Upper lobe of right lung (tissue), 1 donor: ENCODE measurements at regions not wholly inside any gene's neighbourhood (a gene's known extent, or its start where the extent isn't known, plus 50 kb on each side); places are given as distances from the start of the nearest gene placed in this dataset.
"Not testable (repeated sequence)": the region's sequence is repeated elsewhere in the genome, so short reads cannot be mapped to it uniquely, and the experiment has no call there.

Experiments used
- ATAC-seq: fragments of 200-7000 bp; cut with Tn5 transposase; one replicate; pipeline ENCODE4 v1.9.1; 2020; ENCODE audit warnings: mild to moderate bottlenecking, moderate library complexity
- DNase-seq: peaks from one replicate; pipeline ENCODE4 v3.0.0-alpha.2; 2020
- H3K27ac ChIP-seq: fragments of 200-600 bp; one replicate; pipeline ENCODE4 v1.8.0; 2022
- H3K27me3 ChIP-seq: fragments of 200-600 bp; one replicate; pipeline ENCODE4 v1.8.0; 2022; ENCODE audit warnings: mild to moderate bottlenecking
- H3K36me3 ChIP-seq: fragments of 200-600 bp; one replicate; pipeline ENCODE4 v1.8.0; 2022
- H3K4me1 ChIP-seq: fragments of 200-600 bp; one replicate; pipeline ENCODE4 v1.8.0; 2022
- H3K4me3 ChIP-seq: fragments of 200-600 bp; one replicate; pipeline ENCODE4 v1.8.0; 2022; ENCODE audit warnings: mild to moderate bottlenecking
- H3K9me3 ChIP-seq: fragments of 200-600 bp; one replicate; pipeline ENCODE4 v1.8.0; 2022
- intact Hi-C: fragments of 100-400 bp; cut with DNase I; formaldehyde crosslinking; loops from one replicate; pipeline ENCODE4 v1.11.0; 2022
- TF ChIP-seq, protein P1 (sequence below): fragments of 200-600 bp; IDR thresholded peaks from one replicate; pipeline ENCODE4 v1.8.0; 2022; ENCODE audit warnings: antibody characterized with exemption
- donor health status: DM: no; HTN: yes; CAD: no; lungs with severe emphysema.

DNA sequence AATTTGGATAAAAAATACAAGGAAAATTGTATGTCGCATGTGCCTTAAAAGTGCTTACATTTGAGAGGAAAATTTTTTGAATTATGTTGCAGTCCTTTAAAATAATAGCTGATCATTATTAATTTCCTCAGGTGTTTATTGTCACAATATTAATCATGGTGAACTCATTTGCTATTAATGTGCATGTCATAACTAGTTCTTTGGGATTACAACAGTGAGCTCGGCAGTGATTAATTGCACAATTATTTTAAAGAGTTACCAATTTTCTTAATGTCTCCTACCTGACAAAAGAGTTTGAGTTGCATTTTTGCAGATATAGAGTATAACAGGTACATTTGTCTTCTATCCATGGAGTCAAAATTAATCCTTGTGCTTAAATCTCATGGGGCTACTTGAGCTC lies 854.3 kb downstream of the BRINP3 start:
- Histone ChIP-seq H3K36me3 (no peaks in the 10 kb centered on the region), H3K27ac (no peak overlapping the region), H3K27me3 (no peaks in the 10 kb centered on the region), H3K4me3 (no peak overlapping the region), H3K4me1 (no peaks in the 10 kb centered on the region), H3K9me3 (no peaks in the 10 kb centered on the region)
- no peak for DNase-seq
- TF ChIP-seq, protein P1, sequence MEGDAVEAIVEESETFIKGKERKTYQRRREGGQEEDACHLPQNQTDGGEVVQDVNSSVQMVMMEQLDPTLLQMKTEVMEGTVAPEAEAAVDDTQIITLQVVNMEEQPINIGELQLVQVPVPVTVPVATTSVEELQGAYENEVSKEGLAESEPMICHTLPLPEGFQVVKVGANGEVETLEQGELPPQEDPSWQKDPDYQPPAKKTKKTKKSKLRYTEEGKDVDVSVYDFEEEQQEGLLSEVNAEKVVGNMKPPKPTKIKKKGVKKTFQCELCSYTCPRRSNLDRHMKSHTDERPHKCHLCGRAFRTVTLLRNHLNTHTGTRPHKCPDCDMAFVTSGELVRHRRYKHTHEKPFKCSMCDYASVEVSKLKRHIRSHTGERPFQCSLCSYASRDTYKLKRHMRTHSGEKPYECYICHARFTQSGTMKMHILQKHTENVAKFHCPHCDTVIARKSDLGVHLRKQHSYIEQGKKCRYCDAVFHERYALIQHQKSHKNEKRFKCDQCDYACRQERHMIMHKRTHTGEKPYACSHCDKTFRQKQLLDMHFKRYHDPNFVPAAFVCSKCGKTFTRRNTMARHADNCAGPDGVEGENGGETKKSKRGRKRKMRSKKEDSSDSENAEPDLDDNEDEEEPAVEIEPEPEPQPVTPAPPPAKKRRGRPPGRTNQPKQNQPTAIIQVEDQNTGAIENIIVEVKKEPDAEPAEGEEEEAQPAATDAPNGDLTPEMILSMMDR = no peak
- ATAC-seq = no peak
- intact Hi-C loops = no loop called here

DNA sequence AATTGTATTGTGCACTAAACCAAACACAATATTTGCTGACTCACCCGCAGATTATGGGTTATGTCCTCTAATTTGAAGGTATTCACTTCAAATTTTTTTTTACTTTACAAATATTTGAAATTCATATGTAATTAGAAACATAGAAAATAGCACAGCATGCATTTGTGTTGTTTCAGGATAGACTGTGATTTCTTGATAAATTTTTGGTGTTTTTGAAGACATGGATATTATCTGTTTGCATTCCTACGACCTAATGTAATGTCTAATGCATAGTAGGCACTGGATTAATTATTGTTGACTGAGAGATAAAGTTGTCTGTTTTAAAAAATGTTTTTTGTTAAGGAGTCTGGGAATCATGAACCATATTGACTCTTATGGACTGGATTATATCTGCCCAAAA lies 850.2 kb downstream of the BRINP3 start:
- TF ChIP-seq, protein P1 = no peak
- Histone ChIP-seq H3K4me3 (no peak overlapping the region), H3K4me1 (no peaks in the 10 kb centered on the region), H3K27me3 (no peaks in the 10 kb centered on the region), H3K27ac (no peak overlapping the region), H3K9me3 (no peaks in the 10 kb centered on the region), H3K36me3 (no peaks in the 10 kb centered on the region)
- ATAC-seq = no peak
- intact Hi-C loops = no loop called here
- DNase-seq = no peak

DNA sequence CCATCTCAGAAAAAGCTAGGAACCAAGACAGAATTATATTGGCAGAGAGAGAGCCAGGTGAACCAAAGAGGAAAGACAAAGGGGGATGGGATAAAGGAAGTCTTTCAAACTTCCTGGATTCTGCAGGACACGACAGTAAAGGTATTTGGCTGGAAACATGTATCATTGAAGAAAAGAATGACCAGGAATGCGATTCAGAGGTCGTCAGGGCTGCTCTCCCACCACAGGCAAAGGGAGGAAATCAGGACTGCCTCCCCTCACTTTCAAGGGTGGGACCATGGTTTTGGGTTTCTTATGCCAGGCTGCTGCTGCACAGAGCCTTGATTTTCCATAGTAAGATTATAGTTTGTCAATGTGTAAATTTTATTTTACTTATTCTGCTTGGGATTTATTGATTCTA lies 848.8 kb downstream of the BRINP3 start:
- Histone ChIP-seq H3K27me3 (no peaks in the 10 kb centered on the region), H3K4me3 (no peak overlapping the region), H3K36me3 (no peaks in the 10 kb centered on the region), H3K27ac (no peak overlapping the region), H3K9me3 (no peaks in the 10 kb centered on the region), H3K4me1 (no peaks in the 10 kb centered on the region)
- intact Hi-C loops = no loop called here
- TF ChIP-seq, protein P1 = no peak
- DNase-seq = no peak
- no peak for ATAC-seq

DNA sequence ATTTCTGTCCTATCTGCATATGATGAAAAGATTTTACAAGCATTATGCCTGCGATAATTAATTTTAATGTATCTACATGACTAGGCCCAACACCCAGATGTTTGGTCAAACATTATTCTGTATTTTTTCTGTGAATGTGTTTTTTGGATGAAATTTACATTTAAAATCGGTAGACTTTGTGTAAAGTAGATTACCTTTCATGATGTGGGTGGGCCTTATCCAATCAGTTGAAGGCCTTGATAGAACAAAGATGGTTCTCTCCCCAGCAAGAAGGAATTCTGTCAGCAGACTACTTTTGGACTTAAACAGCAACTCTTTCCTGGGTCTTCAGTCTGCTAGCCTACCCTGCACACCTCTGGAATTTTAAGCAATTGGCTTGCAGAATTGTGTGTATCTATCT lies 844.0 kb downstream of the BRINP3 start:
- DNase-seq = no peak
- Histone ChIP-seq H3K27ac (no peak overlapping the region), H3K36me3 (no peaks in the 10 kb centered on the region), H3K27me3 (no peaks in the 10 kb centered on the region), H3K4me3 (no peak overlapping the region), H3K9me3 (no peaks in the 10 kb centered on the region), H3K4me1 (no peaks in the 10 kb centered on the region)
- no peak for ATAC-seq
- intact Hi-C loops = no loop called here
- TF ChIP-seq, protein P1 = no peak

DNA sequence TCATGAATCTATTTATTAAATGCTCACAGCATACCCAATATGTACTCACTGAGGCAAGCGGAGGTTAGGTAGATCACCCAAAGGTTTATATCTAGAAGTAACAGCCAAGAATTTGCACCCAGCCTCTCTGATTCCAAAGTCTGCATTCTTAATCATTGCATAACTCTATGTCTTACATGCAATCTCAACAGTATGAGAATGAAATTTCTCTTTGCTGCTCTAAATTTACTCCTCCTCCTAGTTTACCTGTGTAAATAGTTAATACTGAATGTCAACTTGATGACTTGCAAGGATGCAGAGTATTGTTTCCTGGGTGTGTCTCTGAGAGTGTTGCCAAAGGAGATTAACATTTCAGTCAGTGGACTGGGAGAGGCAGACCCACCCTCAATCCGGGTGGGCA lies 840.6 kb downstream of the BRINP3 start:
- intact Hi-C loops = no loop called here
- TF ChIP-seq, protein P1 = no peak
- H3K27me3 ChIP-seq = no peaks in the 10 kb centered on the region
- DNase-seq (no peak), ATAC-seq (no peak)
- no peaks in the 10 kb centered on the region for H3K36me3 ChIP-seq
- no peak overlapping the region for H3K27ac ChIP-seq
- H3K4me3 ChIP-seq = no peak overlapping the region
- H3K4me1 ChIP-seq = no peaks in the 10 kb centered on the region
- H3K9me3 ChIP-seq = no peaks in the 10 kb centered on the region

DNA sequence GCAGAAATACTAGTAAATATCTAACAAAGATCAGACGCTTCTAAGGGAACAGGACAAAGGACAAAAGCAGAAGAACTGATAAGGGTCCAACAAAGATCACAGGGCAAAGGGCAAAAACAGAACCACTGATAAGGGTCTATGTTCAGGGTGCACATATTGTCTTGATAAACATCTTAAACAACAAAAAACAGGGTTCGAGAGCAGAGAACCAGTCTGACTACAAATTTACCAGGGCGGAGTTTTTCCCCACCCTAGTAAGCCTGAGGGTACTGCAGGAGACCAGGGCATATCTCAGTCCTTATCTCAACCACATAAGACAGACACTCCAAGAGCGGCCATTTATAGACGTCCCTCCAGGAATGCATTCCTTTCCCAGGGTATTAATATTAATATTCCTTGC lies 833.5 kb downstream of the BRINP3 start:
- H3K9me3 ChIP-seq, intact Hi-C loops, H3K27me3 ChIP-seq: not testable (repeated sequence)

More for the DNA sequence above, 833.5 kb downstream of the BRINP3 start:
- not testable (repeated sequence) for H3K27ac ChIP-seq, DNase-seq, H3K4me3 ChIP-seq, H3K4me1 ChIP-seq, ATAC-seq, H3K36me3 ChIP-seq
